ENCODE measurements at regions not wholly inside any gene's neighbourhood (a gene's known extent, or its start where the extent isn't known, plus 50 kb on each side); places are given as distances from the start of the nearest gene placed in this dataset.

- TF ChIP-seq CTCF (optimal IDR thresholded peaks at IDR 0.05 in 1 of 3, IDR thresholded peaks at IDR 0.05 in 1 of 3, conservative IDR thresholded peaks at IDR 0.05 in 1 of 3; ENCODE audit: extremely low read depth in 1 of 3, insufficient read depth in 2 of 3, low read length in 3 of 3) (no peak), EZH2 (IDR thresholded peaks at IDR 0.05; ENCODE audit: low read length) (no peak)
Measured at GRCh38 chr12:124711344-124711743, 143.9 kb upstream of the NCOR2 start.
